ENCODE measurements at regions not wholly inside any gene's neighbourhood (a gene's known extent, or its start where the extent isn't known, plus 50 kb on each side); places are given as distances from the start of the nearest gene placed in this dataset.

- Histone ChIP-seq H3K9me3 (no peaks in the 10 kb centered on the region), H3K36me3 (no peaks in the 10 kb centered on the region), H3K4me3 (no peak overlapping the region), H3K27me3 (no peaks in the 10 kb centered on the region), H3K4me1 (no peaks in the 10 kb centered on the region), H3K27ac (no peak overlapping the region)
- ATAC-seq (no peak), DNase-seq (no peak)
- no peak for TF ChIP-seq CTCF (IDR thresholded peaks at IDR 0.05)
- intact Hi-C loops (cut with DNase I), result no loop called here
Observed at GRCh38 chr3:144426967-144427366, 455.3 kb downstream of the DIPK2A start.

- Histone ChIP-seq H3K4me1 (no peaks in the 10 kb centered on the region), H3K9me3 (no peaks in the 10 kb centered on the region), H3K27ac (no peak overlapping the region), H3K36me3 (no peaks in the 10 kb centered on the region), H3K4me3 (no peak overlapping the region), H3K27me3 (no peaks in the 10 kb centered on the region)
- intact Hi-C loops (cut with DNase I), result no loop called here
- DNase-seq (no peak), ATAC-seq (no peak)
- no peak for TF ChIP-seq CTCF (IDR thresholded peaks at IDR 0.05)
Observed at GRCh38 chr3:144429719-144430121, 458.1 kb downstream of the DIPK2A start.

- intact Hi-C loops (cut with DNase I), result no loop called here
Observed at GRCh38 chr3:144431134-144431533, 459.5 kb downstream of the DIPK2A start.

GRCh38 chr3:144433006-144433405, 461.4 kb downstream of the DIPK2A start:
- H3K9me3 ChIP-seq, result no peaks in the 10 kb centered on the region
- H3K4me1 ChIP-seq, result no peaks in the 10 kb centered on the region
- no peak overlapping the region for H3K27ac ChIP-seq
- ATAC-seq (no peak), DNase-seq (no peak)
- intact Hi-C loops (cut with DNase I), result no loop called here
- H3K27me3 ChIP-seq, result no peaks in the 10 kb centered on the region
- no peak overlapping the region for H3K4me3 ChIP-seq
- no peaks in the 10 kb centered on the region for H3K36me3 ChIP-seq
- TF ChIP-seq CTCF (IDR thresholded peaks at IDR 0.05), result no peak

More at GRCh38 chr3:144431134-144431533, 459.5 kb downstream of the DIPK2A start:
- H3K4me1 ChIP-seq, result no peaks in the 10 kb centered on the region
- DNase-seq, result no peak
- TF ChIP-seq CTCF (IDR thresholded peaks at IDR 0.05), result no peak
- no peak for ATAC-seq
- H3K27me3 ChIP-seq, result no peaks in the 10 kb centered on the region
- no peaks in the 10 kb centered on the region for H3K36me3 ChIP-seq
- no peak overlapping the region for H3K27ac ChIP-seq
- H3K4me3 ChIP-seq, result no peak overlapping the region
- H3K9me3 ChIP-seq, result no peaks in the 10 kb centered on the region

- intact Hi-C loops (cut with DNase I), result no loop called here
- peak in 1 of 4 donors; percentile 6 for DNase-seq
- no peak for ATAC-seq
Observed at GRCh38 chr3:144437989-144438388, 466.4 kb downstream of the DIPK2A start.

More at GRCh38 chr3:144437989-144438388, 466.4 kb downstream of the DIPK2A start:
- Histone ChIP-seq H3K9me3 (no peaks in the 10 kb centered on the region), H3K4me3 (no peak overlapping the region), H3K27me3 (no peaks in the 10 kb centered on the region), H3K4me1 (no peaks in the 10 kb centered on the region), H3K36me3 (no peaks in the 10 kb centered on the region), H3K27ac (no peak overlapping the region)
- no peak for TF ChIP-seq CTCF (IDR thresholded peaks at IDR 0.05)

Measured in left lung (tissue), 4 donors.